ENCODE measurements at regions not wholly inside any gene's neighbourhood (a gene's known extent, or its start where the extent isn't known, plus 50 kb on each side); places are given as distances from the start of the nearest gene placed in this dataset.

- TF ChIP-seq, protein P1, sequence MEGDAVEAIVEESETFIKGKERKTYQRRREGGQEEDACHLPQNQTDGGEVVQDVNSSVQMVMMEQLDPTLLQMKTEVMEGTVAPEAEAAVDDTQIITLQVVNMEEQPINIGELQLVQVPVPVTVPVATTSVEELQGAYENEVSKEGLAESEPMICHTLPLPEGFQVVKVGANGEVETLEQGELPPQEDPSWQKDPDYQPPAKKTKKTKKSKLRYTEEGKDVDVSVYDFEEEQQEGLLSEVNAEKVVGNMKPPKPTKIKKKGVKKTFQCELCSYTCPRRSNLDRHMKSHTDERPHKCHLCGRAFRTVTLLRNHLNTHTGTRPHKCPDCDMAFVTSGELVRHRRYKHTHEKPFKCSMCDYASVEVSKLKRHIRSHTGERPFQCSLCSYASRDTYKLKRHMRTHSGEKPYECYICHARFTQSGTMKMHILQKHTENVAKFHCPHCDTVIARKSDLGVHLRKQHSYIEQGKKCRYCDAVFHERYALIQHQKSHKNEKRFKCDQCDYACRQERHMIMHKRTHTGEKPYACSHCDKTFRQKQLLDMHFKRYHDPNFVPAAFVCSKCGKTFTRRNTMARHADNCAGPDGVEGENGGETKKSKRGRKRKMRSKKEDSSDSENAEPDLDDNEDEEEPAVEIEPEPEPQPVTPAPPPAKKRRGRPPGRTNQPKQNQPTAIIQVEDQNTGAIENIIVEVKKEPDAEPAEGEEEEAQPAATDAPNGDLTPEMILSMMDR (IDR thresholded peaks at IDR 0.05): no peak
- TF ChIP-seq POLR2A (IDR thresholded peaks at IDR 0.05): no peak
Observed at GRCh38 chr11:134587345-134587744, 175.3 kb upstream of the B3GAT1 start.

Data from lower leg skin (tissue), 3 donors.